Kidney (tissue), 13 donors: ENCODE measurements at regions not wholly inside any gene's neighbourhood (a gene's known extent, or its start where the extent isn't known, plus 50 kb on each side); places are given as distances from the start of the nearest gene placed in this dataset.
"Not testable (repeated sequence)": the region's sequence is repeated elsewhere in the genome, so short reads cannot be mapped to it uniquely, and the experiment has no call there.

Source experiments
- DNase-seq, 5 donors: peaks; one replicate each; pipeline ENCODE4 v3.0.0-alpha.2; 2013 to 2020
- FAIRE-seq: peaks from 2 replicates; lab custom pipeline; 2012; peaks lifted over from hg19 to GRCh38; lab: Jason Lieb, UNC
- H3K27ac ChIP-seq, 2 donors: one replicate each; pipeline ENCODE4 v1.7.0; 2013; ENCODE audit warnings: low read depth in 2 of 2, low read length in 2 of 2, inconsistent platforms in 1 of 2
- H3K27me3 ChIP-seq: one replicate; pipeline ENCODE4 v1.7.1; 2013; ENCODE audit warnings: low read length, inconsistent platforms; ENCODE audit not compliant: control insufficient read depth, insufficient read depth
- H3K36me3 ChIP-seq, 3 donors: one replicate each; pipeline versions ENCODE4 v1.7.0 to v1.7.1; 2013; ENCODE audit warnings: low read length in 3 of 3, control low read depth in 1 of 3, inconsistent platforms in 1 of 3; ENCODE audit not compliant: insufficient read depth in 3 of 3, control insufficient read depth in 2 of 3
- H3K4me1 ChIP-seq, 3 donors: one replicate each; pipeline versions ENCODE4 v1.7.0 to v1.7.1; 2013; ENCODE audit warnings: low read length in 3 of 3, inconsistent platforms in 1 of 3, low read depth in 1 of 3; ENCODE audit not compliant: control insufficient read depth in 2 of 3, insufficient read depth in 2 of 3
- H3K4me3 ChIP-seq, 3 donors: one replicate each; pipeline versions ENCODE4 v1.7.0 to v1.8.1; 2013; ENCODE audit warnings: low read length in 3 of 3, control low read depth in 1 of 3, inconsistent platforms in 1 of 3
- H3K9ac ChIP-seq, 3 donors: one replicate each; pipeline versions ENCODE4 v1.7.0 to v1.7.1; 2013; ENCODE audit warnings: low read length in 3 of 3, control low read depth in 1 of 3, inconsistent platforms in 1 of 3
- H3K9me3 ChIP-seq, 3 donors: one replicate each; pipeline versions ENCODE4 v1.7.0 to v1.7.1; 2013; ENCODE audit warnings: low read length in 3 of 3, control low read depth in 1 of 3, inconsistent platforms in 1 of 3; ENCODE audit not compliant: control insufficient read depth in 2 of 3, insufficient read depth in 1 of 3
- CTCF ChIP-seq: IDR thresholded peaks from 3 replicates; pipeline ENCODE4 v1.5.1; 2012; ENCODE audit warnings: mild to moderate bottlenecking, moderate library complexity, borderline replicate concordance; ENCODE audit not compliant: insufficient read depth; ENCODE audit errors: extremely low read depth
- intact Hi-C: fragments of 100-400 bp; cut with DNase I; formaldehyde crosslinking; loops from one replicate; pipeline ENCODE4 v1.11.1; 2022
- donor health status: control.
- donor health status: control.
- donor health status: control.
- donor health status: control.
- donor health status: control.
- donor health status: DM: yes; HTN: yes; CAD: no.
- donor health status: Normal renal cell carcinoma (clear cell type).

GRCh38 chr10:30199376-30200016, 140.1 kb upstream of the JCAD start:
- Histone ChIP-seq H3K4me1 (no peaks in the 10 kb centered on the region), H3K9me3 (no peaks in the 10 kb centered on the region), H3K27ac (no peak overlapping the region), H3K27me3 (no peaks in the 10 kb centered on the region), H3K36me3 (no peaks in the 10 kb centered on the region), H3K9ac (no peak overlapping the region), H3K4me3 (no peak overlapping the region)
- intact Hi-C loops: no loop called here
- no peak for FAIRE-seq
- TF ChIP-seq CTCF: no peak
- DNase-seq: no peak

- no peaks in the 10 kb centered on the region for H3K36me3 ChIP-seq
- no peak overlapping the region for H3K9ac ChIP-seq
- H3K9me3 ChIP-seq: no peaks in the 10 kb centered on the region
- no peak for DNase-seq
- no peaks in the 10 kb centered on the region for H3K27me3 ChIP-seq
- no peak for FAIRE-seq
- H3K4me3 ChIP-seq: no peak overlapping the region
- TF ChIP-seq CTCF: no peak
- no peak overlapping the region for H3K27ac ChIP-seq
- no peaks in the 10 kb centered on the region for H3K4me1 ChIP-seq
- intact Hi-C loops: no loop called here
These were observed 137.8 kb upstream of the JCAD start for GRCh38 chr10:30197186-30197585.

- H3K9ac ChIP-seq, DNase-seq, H3K27ac ChIP-seq, H3K27me3 ChIP-seq, FAIRE-seq, H3K9me3 ChIP-seq, intact Hi-C loops, H3K4me3 ChIP-seq, H3K4me1 ChIP-seq, H3K36me3 ChIP-seq: not testable (repeated sequence)
These were observed 137.2 kb upstream of the JCAD start for GRCh38 chr10:30196559-30196958.

GRCh38 chr10:30192846-30193608, 133.6 kb upstream of the JCAD start:
- Histone ChIP-seq H3K36me3 (no peaks in the 10 kb centered on the region), H3K27me3 (no peaks in the 10 kb centered on the region), H3K4me3 (no peak overlapping the region), H3K4me1 (peaks cover 0 to 2% (median 0%) of the 10 kb centered on the region in 3 donors), H3K9ac (no peak overlapping the region), H3K27ac (no peak overlapping the region), H3K9me3 (no peaks in the 10 kb centered on the region)
- intact Hi-C loops: no loop called here
- DNase-seq: no peak
- TF ChIP-seq CTCF: no peak
- FAIRE-seq: no peak
